HCT116 (cell line): ENCODE measurements at regions not wholly inside any gene's neighbourhood (a gene's known extent, or its start where the extent isn't known, plus 50 kb on each side); places are given as distances from the start of the nearest gene placed in this dataset.

Experiments used
- CEBPB ChIP-seq: IDR thresholded peaks from 2 replicates; pipeline ENCODE4 v1.6.1; 2012; ENCODE audit warnings: low read depth
- EZH2 ChIP-seq: fragments of 200-600 bp; sonication (generic); IDR thresholded peaks from 2 replicates; pipeline ENCODE4 v1.6.1; 2017; ENCODE audit warnings: antibody characterized with exemption, mixed run types
- JUND ChIP-seq: IDR thresholded peaks from 2 replicates; pipeline ENCODE4 v1.6.1; 2012
- POLR2A ChIP-seq: IDR thresholded peaks from 2 replicates; pipeline ENCODE4 v1.7.0; 2011; ENCODE audit warnings: borderline replicate concordance; ENCODE audit not compliant: insufficient read depth, insufficient read length; ENCODE audit errors: extremely low read depth
- TF ChIP-seq, protein P1 (sequence below): IDR thresholded peaks from 2 replicates; pipeline ENCODE4 v1.6.1; 2012; ENCODE audit warnings: low read depth
- TF ChIP-seq, protein P2 (sequence below): IDR thresholded peaks from 2 replicates; pipeline ENCODE4 v1.6.1; 2012
- TF ChIP-seq, protein P3 (sequence below), 3 experiments: fragments of 200-600 bp in 1 of 3; sonication (generic) in 1 of 3; IDR thresholded peaks in 2 of 3; conservative IDR thresholded peaks in 1 of 3; 2 replicates each; pipeline ENCODE4 v1.5.1; 2012 to 2017; ENCODE audit warnings: low read depth in 2 of 3, low read length in 2 of 3, antibody characterized with exemption in 1 of 3, borderline replicate concordance in 1 of 3, control low read depth in 1 of 3, mild to moderate bottlenecking in 1 of 3, mixed read lengths in 1 of 3, mixed run types in 1 of 3, moderate library complexity in 1 of 3; ENCODE audit not compliant: insufficient read depth in 1 of 3

DNA sequence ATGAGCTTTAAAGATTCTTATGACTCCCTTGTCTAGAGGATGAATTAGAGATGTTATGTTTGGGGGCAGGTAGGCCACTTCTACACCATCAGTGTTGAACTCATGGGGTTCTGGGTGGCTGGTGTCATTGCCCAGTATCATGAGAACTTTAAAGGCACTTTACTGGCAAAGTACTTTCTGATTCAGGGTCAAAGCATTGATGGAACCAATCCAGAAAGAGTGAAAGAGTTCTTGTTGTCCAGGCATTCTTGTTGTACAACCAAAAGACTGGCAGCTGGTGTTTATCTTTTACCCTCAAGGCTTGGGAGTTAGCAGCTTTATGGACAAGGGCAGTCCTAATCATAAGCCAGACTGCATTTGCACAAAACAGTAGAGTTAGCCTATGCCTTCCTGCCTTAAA is 673.0 kb downstream of the USP25 start:
- TF ChIP-seq JUND (no peak), CEBPB (no peak), EZH2 (no peak), POLR2A (no peak)
- TF ChIP-seq, protein P1, sequence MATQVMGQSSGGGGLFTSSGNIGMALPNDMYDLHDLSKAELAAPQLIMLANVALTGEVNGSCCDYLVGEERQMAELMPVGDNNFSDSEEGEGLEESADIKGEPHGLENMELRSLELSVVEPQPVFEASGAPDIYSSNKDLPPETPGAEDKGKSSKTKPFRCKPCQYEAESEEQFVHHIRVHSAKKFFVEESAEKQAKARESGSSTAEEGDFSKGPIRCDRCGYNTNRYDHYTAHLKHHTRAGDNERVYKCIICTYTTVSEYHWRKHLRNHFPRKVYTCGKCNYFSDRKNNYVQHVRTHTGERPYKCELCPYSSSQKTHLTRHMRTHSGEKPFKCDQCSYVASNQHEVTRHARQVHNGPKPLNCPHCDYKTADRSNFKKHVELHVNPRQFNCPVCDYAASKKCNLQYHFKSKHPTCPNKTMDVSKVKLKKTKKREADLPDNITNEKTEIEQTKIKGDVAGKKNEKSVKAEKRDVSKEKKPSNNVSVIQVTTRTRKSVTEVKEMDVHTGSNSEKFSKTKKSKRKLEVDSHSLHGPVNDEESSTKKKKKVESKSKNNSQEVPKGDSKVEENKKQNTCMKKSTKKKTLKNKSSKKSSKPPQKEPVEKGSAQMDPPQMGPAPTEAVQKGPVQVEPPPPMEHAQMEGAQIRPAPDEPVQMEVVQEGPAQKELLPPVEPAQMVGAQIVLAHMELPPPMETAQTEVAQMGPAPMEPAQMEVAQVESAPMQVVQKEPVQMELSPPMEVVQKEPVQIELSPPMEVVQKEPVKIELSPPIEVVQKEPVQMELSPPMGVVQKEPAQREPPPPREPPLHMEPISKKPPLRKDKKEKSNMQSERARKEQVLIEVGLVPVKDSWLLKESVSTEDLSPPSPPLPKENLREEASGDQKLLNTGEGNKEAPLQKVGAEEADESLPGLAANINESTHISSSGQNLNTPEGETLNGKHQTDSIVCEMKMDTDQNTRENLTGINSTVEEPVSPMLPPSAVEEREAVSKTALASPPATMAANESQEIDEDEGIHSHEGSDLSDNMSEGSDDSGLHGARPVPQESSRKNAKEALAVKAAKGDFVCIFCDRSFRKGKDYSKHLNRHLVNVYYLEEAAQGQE, result no peak
- TF ChIP-seq, protein P2, sequence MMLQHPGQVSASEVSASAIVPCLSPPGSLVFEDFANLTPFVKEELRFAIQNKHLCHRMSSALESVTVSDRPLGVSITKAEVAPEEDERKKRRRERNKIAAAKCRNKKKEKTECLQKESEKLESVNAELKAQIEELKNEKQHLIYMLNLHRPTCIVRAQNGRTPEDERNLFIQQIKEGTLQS, result no peak
- TF ChIP-seq, protein P3, sequence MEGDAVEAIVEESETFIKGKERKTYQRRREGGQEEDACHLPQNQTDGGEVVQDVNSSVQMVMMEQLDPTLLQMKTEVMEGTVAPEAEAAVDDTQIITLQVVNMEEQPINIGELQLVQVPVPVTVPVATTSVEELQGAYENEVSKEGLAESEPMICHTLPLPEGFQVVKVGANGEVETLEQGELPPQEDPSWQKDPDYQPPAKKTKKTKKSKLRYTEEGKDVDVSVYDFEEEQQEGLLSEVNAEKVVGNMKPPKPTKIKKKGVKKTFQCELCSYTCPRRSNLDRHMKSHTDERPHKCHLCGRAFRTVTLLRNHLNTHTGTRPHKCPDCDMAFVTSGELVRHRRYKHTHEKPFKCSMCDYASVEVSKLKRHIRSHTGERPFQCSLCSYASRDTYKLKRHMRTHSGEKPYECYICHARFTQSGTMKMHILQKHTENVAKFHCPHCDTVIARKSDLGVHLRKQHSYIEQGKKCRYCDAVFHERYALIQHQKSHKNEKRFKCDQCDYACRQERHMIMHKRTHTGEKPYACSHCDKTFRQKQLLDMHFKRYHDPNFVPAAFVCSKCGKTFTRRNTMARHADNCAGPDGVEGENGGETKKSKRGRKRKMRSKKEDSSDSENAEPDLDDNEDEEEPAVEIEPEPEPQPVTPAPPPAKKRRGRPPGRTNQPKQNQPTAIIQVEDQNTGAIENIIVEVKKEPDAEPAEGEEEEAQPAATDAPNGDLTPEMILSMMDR (IDR thresholded peaks at IDR 0.05 in 2 of 3, conservative IDR thresholded peaks at IDR 0.05 in 1 of 3; ENCODE audit: borderline replicate concordance in 1 of 3, insufficient read depth in 1 of 3, low read depth in 2 of 3, low read length in 2 of 3), result no peak
